HS-5 (cell line): ENCODE measurements at regions not wholly inside any gene's neighbourhood (a gene's known extent, or its start where the extent isn't known, plus 50 kb on each side); places are given as distances from the start of the nearest gene placed in this dataset.
A peak's percentile ranks its signal among the peaks of the same experiment; 100 is the strongest.
"Not testable (repeated sequence)": the region's sequence is repeated elsewhere in the genome, so short reads cannot be mapped to it uniquely, and the experiment has no call there.

ENCODE experiments used
- DNase-seq: peaks from one replicate; pipeline ENCODE4 v3.0.0-alpha.2; 2012; ENCODE audit warnings: low read depth

GRCh38 chr10:93221171-93221496, 147.4 kb downstream of the CYP26A1 start:
- DNase-seq, result no peak

- DNase-seq, result no peak
Measured at GRCh38 chr10:93221521-93221920, 147.8 kb downstream of the CYP26A1 start.

- DNase-seq, result no peak
Measured at GRCh38 chr10:93222211-93222754, 148.6 kb downstream of the CYP26A1 start.

- DNase-seq, result no peak
Measured at GRCh38 chr10:93222876-93223275, 149.2 kb downstream of the CYP26A1 start.

- DNase-seq, result no peak
Measured at GRCh38 chr10:93223336-93223735, 149.6 kb downstream of the CYP26A1 start.

GRCh38 chr10:93224005-93224779, 150.5 kb downstream of the CYP26A1 start:
- DNase-seq, result no peak

- DNase-seq, result no peak
Measured at GRCh38 chr10:93225938-93226337, 152.2 kb downstream of the CYP26A1 start.

GRCh38 chr10:93226619-93227018, 152.9 kb downstream of the CYP26A1 start:
- no peak for DNase-seq

- DNase-seq, result not testable (repeated sequence)
Measured at GRCh38 chr10:93230596-93230995, 156.9 kb downstream of the CYP26A1 start.

- not testable (repeated sequence) for DNase-seq
Measured at GRCh38 chr10:93232159-93232558, 158.5 kb downstream of the CYP26A1 start.

GRCh38 chr10:93234940-93235339, 161.2 kb downstream of the CYP26A1 start:
- DNase-seq, result not testable (repeated sequence)

GRCh38 chr10:93235686-93236085, 162.0 kb downstream of the CYP26A1 start:
- DNase-seq, result peak; percentile 60

GRCh38 chr10:93236393-93237040, 162.8 kb downstream of the CYP26A1 start:
- no peak for DNase-seq

- DNase-seq, result no peak
Measured at GRCh38 chr10:93245147-93245546, 171.5 kb downstream of the CYP26A1 start.

- DNase-seq, result no peak
Measured at GRCh38 chr10:93245779-93246178, 172.1 kb downstream of the CYP26A1 start.

GRCh38 chr10:93248583-93249227, 175.0 kb downstream of the CYP26A1 start:
- no peak for DNase-seq

GRCh38 chr10:93250010-93250409, 176.3 kb downstream of the CYP26A1 start:
- no peak for DNase-seq

- DNase-seq, result no peak
Measured at GRCh38 chr10:93254180-93254853, 180.6 kb downstream of the CYP26A1 start.

GRCh38 chr10:93255546-93255945, 181.9 kb downstream of the CYP26A1 start:
- DNase-seq, result no peak
